ACC112 (cell line): ENCODE measurements at regions not wholly inside any gene's neighbourhood (a gene's known extent, or its start where the extent isn't known, plus 50 kb on each side); places are given as distances from the start of the nearest gene placed in this dataset.

Experiments
- H2AFZ ChIP-seq: fragments of 200-600 bp; sonication (generic); one replicate; pipeline ENCODE4 v1.6.0; 2017; ENCODE audit warnings: antibody characterized with exemption, low read length; ENCODE audit not compliant: unreplicated experiment
- H3K27ac ChIP-seq: fragments of 200-600 bp; sonication (generic); 2 replicates; pipeline ENCODE4 v1.5.1; 2014; ENCODE audit warnings: low read depth, mild to moderate bottlenecking, antibody characterized with exemption, low read length, moderate library complexity
- H3K27me3 ChIP-seq: fragments of 200-600 bp; sonication (generic); 2 replicates; pipeline ENCODE4 v1.6.1; 2014; ENCODE audit warnings: mild to moderate bottlenecking, antibody characterized with exemption, low read length, moderate library complexity, mixed read lengths; ENCODE audit not compliant: insufficient read depth
- H3K36me3 ChIP-seq: fragments of 200-600 bp; sonication (generic); 2 replicates; pipeline ENCODE4 v1.6.1; 2016; ENCODE audit warnings: mild to moderate bottlenecking, antibody characterized with exemption, low read length, moderate library complexity, mixed read lengths; ENCODE audit not compliant: insufficient read depth
- H3K4me1 ChIP-seq: fragments of 200-600 bp; sonication (generic); one replicate; pipeline ENCODE4 v1.6.1; 2016; ENCODE audit warnings: low read length, mixed read lengths; ENCODE audit not compliant: insufficient read depth, unreplicated experiment, control insufficient read depth
- H3K4me3 ChIP-seq: fragments of 200-600 bp; sonication (generic); 2 replicates; pipeline ENCODE4 v1.5.1; 2014; ENCODE audit warnings: mild to moderate bottlenecking, low read depth, low read length
- H3K79me2 ChIP-seq: fragments of 200-600 bp; sonication (generic); one replicate; pipeline ENCODE4 v1.6.0; 2016; ENCODE audit warnings: low read length; ENCODE audit not compliant: control insufficient read depth, unreplicated experiment, insufficient read depth

DNA sequence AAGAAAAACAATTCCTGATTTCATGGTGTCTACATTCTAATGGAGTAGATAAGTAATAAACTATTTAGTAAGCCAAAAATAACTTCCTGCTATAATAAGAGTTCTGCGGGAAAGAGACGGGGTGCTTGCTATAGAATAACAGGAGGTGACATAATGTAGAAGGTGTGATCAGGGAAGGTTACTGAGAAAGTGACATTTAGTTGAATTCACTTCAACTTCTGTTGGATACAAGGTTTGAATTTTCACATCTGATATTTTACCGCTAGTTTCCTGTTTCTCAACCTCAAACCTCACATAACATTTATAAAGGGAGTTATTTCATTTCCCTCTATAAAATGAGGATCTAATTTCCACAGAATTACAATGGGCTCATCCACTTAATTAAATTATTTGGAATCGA lies 102.3 kb upstream of the GBE1 start:
- Histone ChIP-seq H3K27ac (no peak overlapping the region), H3K4me1 (no peaks in the 10 kb centered on the region), H3K27me3 (no peaks in the 10 kb centered on the region), H2AFZ (no peak overlapping the region), H3K79me2 (no peaks in the 10 kb centered on the region), H3K36me3 (no peaks in the 10 kb centered on the region), H3K4me3 (no peak overlapping the region)

- Histone ChIP-seq H3K27ac (no peak overlapping the region), H3K4me3 (no peak overlapping the region), H3K27me3 (no peaks in the 10 kb centered on the region), H3K79me2 (no peaks in the 10 kb centered on the region), H2AFZ (no peak overlapping the region), H3K4me1 (no peaks in the 10 kb centered on the region), H3K36me3 (no peaks in the 10 kb centered on the region)
These were observed 100.1 kb upstream of the GBE1 start for GRCh38 chr3:81861593-81861992.

GRCh38 chr3:81859524-81859923 lies 98.1 kb upstream of the GBE1 start:
- no peak overlapping the region for H2AFZ ChIP-seq
- no peak overlapping the region for H3K27ac ChIP-seq
- no peaks in the 10 kb centered on the region for H3K79me2 ChIP-seq
- no peaks in the 10 kb centered on the region for H3K36me3 ChIP-seq
- H3K27me3 ChIP-seq: no peaks in the 10 kb centered on the region
- H3K4me1 ChIP-seq: no peaks in the 10 kb centered on the region
- no peak overlapping the region for H3K4me3 ChIP-seq

GRCh38 chr3:81853431-81853830 lies 92.0 kb upstream of the GBE1 start:
- Histone ChIP-seq H3K4me1 (no peaks in the 10 kb centered on the region), H3K27me3 (no peaks in the 10 kb centered on the region), H3K27ac (no peak overlapping the region), H3K79me2 (no peaks in the 10 kb centered on the region), H3K36me3 (no peaks in the 10 kb centered on the region), H2AFZ (no peak overlapping the region), H3K4me3 (no peak overlapping the region)

DNA sequence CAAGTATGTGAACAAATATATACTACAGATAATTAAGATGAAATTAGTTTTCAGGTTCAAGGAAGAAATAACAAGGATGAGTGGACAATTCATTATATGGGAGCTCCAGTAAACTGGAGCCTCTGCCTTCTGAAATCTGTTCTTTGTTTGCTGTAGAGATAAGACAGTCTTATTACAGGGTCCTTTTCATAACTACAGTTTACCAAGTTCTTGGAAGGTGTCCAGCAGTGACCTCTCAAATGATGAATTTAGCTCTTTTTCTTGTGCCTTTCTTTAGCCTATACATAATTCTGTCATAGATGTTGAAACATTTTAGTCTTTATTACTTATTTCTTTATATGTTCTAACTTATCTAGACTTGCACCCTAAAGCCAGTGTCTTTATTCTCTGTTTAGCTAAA lies 89.7 kb upstream of the GBE1 start:
- Histone ChIP-seq H3K36me3 (no peaks in the 10 kb centered on the region), H3K4me1 (no peaks in the 10 kb centered on the region), H3K4me3 (no peak overlapping the region), H2AFZ (no peak overlapping the region), H3K27me3 (no peaks in the 10 kb centered on the region), H3K27ac (no peak overlapping the region), H3K79me2 (no peaks in the 10 kb centered on the region)

GRCh38 chr3:81846988-81847387 lies 85.5 kb upstream of the GBE1 start:
- Histone ChIP-seq H3K27ac (no peak overlapping the region), H3K36me3 (no peaks in the 10 kb centered on the region), H2AFZ (no peak overlapping the region), H3K4me3 (no peak overlapping the region), H3K27me3 (no peaks in the 10 kb centered on the region), H3K4me1 (no peaks in the 10 kb centered on the region), H3K79me2 (no peaks in the 10 kb centered on the region)

- no peak overlapping the region for H3K4me3 ChIP-seq
- no peaks in the 10 kb centered on the region for H3K4me1 ChIP-seq
- H3K79me2 ChIP-seq: no peaks in the 10 kb centered on the region
- no peaks in the 10 kb centered on the region for H3K27me3 ChIP-seq
- H2AFZ ChIP-seq: no peak overlapping the region
- no peaks in the 10 kb centered on the region for H3K36me3 ChIP-seq
- H3K27ac ChIP-seq: no peak overlapping the region
These were observed 80.1 kb upstream of the GBE1 start for GRCh38 chr3:81841540-81841939.

DNA sequence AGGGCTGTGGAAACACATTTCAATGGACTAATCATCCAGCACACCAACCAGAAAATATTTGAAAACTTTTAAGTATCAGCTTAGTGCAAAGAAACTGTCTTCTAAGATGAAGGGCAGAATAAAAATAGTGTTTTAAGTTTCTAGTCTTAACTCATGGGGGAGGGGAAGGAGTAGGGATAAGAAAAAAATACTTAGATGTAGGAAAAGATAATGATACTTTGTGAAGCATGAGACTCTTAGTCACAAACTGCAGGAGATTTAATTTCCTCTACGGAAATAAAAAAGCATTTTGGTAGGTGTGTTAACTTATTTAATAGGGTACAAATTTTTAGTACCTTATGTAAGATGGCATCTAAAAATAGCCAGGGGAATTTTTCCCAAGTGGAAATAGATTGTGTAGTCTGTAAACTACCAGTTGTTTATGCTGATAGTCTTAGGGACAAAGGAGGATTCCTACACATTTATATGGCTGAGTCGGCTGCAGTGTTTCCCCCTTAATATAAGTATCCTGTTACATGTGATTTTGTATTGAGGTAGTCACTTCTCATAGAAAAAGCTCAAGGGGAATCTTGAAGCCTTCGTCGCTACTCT lies 78.2 kb upstream of the GBE1 start:
- no peaks in the 10 kb centered on the region for H3K4me1 ChIP-seq
- no peak overlapping the region for H3K4me3 ChIP-seq

DNA sequence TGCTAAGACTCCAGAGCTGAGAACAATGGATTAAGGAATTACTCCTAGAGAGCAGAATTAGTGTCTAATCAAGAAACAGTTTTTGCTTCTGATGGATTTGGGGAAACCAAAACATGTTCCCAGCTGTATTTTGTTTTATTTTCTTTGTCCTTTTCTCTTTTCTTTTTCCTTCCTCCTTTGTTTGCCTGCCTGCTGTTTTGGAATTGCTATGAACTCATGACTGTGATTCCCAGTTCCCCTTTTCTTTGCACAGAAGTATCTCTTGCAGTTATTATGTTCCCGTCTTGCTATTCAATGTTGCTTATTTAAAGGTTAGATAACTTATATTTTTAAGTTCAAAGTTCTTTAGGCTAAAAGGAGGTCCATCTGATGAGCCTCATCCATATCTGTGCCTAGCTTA lies 77.0 kb upstream of the GBE1 start:
- no peak overlapping the region for H2AFZ ChIP-seq
- no peaks in the 10 kb centered on the region for H3K27me3 ChIP-seq
- no peaks in the 10 kb centered on the region for H3K79me2 ChIP-seq
- no peak overlapping the region for H3K4me3 ChIP-seq
- no peaks in the 10 kb centered on the region for H3K36me3 ChIP-seq
- H3K4me1 ChIP-seq: no peaks in the 10 kb centered on the region
- H3K27ac ChIP-seq: no peak overlapping the region

More for the DNA sequence above, 78.2 kb upstream of the GBE1 start:
- Histone ChIP-seq H2AFZ (no peak overlapping the region), H3K79me2 (no peaks in the 10 kb centered on the region), H3K27ac (no peak overlapping the region), H3K27me3 (no peaks in the 10 kb centered on the region), H3K36me3 (no peaks in the 10 kb centered on the region)

GRCh38 chr3:81837071-81837593 lies 75.7 kb upstream of the GBE1 start:
- H3K79me2 ChIP-seq: no peaks in the 10 kb centered on the region
- H3K36me3 ChIP-seq: no peaks in the 10 kb centered on the region
- H2AFZ ChIP-seq: no peak overlapping the region
- H3K27me3 ChIP-seq: no peaks in the 10 kb centered on the region
- H3K4me3 ChIP-seq: no peak overlapping the region
- H3K4me1 ChIP-seq: no peaks in the 10 kb centered on the region
- no peak overlapping the region for H3K27ac ChIP-seq

GRCh38 chr3:81829937-81830336 lies 68.5 kb upstream of the GBE1 start:
- Histone ChIP-seq H3K27me3 (no peaks in the 10 kb centered on the region), H3K4me3 (no peak overlapping the region), H3K36me3 (no peaks in the 10 kb centered on the region), H3K27ac (no peak overlapping the region), H2AFZ (no peak overlapping the region), H3K79me2 (no peaks in the 10 kb centered on the region), H3K4me1 (peaks cover 4% of the 10 kb centered on the region)
